HG02938 (cell line): ENCODE measurements at regions not wholly inside any gene's neighbourhood (a gene's known extent, or its start where the extent isn't known, plus 50 kb on each side); places are given as distances from the start of the nearest gene placed in this dataset.
A peak's percentile ranks its signal among the peaks of the same experiment; 100 is the strongest.

Experiments used
- ATAC-seq: cut with Tn5 transposase; IDR thresholded peaks from one replicate; pipeline ENCODE4 v1.9.1; 2021; ENCODE audit warnings: mild to moderate bottlenecking, moderate library complexity; ENCODE audit not compliant: unreplicated experiment

DNA sequence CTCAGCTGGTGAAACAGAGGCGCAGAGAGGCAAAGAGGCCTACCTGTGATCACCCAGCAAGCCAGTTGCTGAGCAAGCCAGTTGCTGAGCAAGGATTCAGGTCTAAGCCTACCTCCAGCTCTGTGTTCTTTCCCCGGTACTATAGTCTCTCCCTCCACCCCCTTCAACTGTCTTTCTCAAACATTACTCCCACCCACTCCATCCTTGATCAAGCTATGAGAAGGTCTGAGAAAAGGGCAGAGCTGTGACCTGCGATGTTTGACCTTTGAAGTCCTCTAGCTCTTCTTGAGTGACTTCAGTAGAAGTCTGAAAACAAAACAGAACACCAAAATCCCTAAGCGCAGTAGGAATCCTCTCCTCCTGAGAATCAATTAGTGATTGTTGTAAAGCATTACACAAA, 665.2 kb upstream of the ID2 start:
- no peak for ATAC-seq

DNA sequence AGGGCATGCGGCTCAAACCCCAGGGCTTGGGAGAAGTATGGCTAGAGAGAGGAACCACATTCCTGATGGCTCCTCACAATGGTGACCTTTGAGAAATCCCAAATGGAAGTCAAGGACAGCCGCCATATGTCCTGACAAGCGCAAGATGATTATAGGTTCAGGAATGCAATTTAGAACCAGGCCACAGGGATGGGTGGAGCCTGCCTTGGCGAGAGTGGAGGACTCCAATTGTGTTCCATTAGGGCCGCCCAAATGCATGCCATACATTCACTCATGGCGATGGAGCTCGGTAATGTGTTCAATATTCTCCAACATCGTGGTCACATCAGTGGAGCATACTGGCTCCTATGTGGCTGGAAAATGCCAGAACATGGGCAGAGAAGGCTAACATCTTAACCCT, 662.9 kb upstream of the ID2 start:
- no peak for ATAC-seq

DNA sequence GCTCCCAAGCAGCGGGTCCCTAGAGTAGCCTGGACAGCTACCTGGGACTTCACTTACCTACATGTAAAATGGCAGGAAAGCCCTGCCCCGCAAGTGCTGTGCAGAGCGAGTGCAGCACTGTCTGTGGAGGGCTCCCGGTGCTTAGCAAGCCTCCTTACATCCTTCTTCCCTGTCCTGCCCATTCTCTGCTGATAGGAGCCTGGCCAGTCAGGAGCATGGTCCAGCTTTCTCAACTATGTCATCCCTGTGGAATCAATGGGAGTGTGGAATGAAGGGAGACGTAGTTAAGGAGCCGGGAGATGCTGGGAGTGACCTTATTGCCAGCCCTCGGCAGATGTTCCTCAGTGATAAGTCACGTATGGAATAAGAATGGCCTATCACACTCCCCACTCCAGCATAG, 661.9 kb upstream of the ID2 start:
- no peak for ATAC-seq

DNA sequence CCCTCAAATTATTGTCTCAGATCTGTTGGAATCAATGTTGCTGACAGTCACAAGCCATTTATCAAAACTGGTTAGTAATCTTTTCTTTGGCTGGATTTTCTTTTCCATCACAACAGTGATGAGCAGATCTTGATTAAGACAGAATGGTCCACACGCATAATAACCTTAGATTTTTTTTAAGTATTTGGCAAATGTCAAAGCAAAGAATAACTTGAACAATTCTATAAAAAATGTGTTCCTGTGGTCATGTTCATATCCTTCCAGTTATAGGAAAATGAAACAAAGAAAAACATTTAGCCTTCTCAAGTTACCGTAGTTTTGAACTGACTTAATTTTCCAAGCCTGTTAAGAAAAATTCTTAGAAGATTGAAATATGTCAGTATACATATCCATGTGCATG, 659.9 kb upstream of the ID2 start:
- ATAC-seq, result no peak

DNA sequence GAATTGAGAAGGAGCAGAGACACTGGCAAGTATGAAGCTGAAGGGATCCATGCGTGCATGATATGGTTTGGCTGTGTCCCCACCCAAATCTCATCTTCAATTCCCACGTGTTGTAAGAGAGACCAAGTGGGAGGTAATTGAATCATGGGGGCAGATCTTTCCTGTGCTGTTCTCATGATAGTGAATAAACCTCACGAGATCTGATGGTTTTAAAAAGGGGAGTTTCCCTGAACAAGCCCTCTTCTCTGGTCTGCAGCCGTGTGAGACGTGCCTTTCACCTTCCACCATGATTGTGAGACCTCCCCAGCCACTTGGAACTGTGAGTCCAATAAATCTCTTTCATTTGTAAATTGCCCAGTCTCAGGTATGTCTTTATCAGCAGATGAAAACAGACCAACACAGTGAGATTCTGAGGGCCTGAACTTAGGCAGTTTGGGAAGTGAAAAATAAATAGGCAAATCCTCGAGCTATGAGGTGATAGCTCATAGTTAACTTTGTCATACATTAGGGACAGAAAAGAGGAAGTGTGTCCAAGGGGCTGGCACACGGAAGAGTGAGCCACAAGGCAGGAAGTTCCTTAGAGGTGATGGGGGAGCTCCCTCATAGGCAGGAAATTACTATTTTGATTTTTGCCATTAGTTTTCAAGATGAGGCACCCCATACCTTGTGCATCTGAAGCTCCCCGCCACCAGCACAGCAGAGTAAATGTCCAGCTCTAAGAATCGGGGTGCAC, 658.8 kb upstream of the ID2 start:
- peak; percentile 77 for ATAC-seq

DNA sequence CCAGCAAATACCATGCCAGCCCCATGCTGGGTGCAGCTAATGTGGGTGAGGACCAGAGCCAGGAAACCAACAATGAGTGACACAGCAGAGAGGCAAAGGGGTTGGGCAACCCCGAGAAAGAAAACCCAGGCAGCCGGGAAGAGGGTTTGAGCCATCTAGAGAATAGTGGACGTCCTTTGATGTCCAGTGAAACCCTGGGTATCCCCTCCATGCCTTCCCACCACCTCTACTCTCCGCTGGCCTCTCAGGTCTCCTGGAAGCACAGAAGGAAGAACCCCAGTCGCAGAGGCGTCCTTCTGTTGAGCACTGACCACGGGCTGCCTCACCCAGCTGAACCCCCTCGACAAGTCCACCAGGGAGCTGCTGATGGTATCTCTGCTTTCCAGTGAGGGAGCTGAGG, 657.4 kb upstream of the ID2 start:
- no peak for ATAC-seq

DNA sequence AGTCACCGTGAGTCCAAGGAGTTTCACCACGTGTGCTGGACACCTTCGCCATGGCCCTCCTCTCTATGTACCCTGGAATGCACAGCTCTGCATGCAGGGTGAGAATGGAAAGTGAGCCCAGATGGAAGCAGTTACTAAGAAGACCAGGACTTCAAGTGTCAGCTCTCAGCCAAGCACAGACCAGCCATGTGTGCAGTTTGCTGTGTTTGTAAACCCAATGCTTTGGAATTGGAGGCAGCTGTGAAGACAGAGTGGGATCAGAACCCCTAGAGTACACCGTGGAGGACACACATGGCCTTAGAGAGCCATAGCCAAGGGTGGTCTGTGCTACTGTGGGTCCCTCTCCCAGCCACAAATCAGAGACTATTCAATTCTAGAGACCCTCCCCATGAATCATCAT, 655.5 kb upstream of the ID2 start:
- no peak for ATAC-seq

DNA sequence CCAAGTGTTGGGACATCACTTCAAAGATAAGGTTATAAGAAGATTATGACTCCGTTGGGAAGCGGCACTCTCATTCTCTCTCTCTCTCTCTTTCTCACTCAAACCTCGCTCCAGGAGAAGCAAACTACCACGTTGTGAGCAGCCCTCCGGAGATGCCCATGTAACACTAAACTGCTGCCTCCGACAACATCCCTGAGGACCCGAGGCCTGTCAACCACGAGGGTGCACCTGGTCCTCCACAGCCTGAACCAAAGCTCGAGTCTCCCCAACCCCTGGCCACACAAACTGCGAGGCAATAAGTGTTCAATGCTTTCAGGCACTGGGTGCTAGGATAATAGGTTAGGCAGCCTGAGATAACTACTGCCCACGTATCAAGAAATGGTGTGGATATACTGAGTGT, 654.5 kb upstream of the ID2 start:
- ATAC-seq, result no peak

DNA sequence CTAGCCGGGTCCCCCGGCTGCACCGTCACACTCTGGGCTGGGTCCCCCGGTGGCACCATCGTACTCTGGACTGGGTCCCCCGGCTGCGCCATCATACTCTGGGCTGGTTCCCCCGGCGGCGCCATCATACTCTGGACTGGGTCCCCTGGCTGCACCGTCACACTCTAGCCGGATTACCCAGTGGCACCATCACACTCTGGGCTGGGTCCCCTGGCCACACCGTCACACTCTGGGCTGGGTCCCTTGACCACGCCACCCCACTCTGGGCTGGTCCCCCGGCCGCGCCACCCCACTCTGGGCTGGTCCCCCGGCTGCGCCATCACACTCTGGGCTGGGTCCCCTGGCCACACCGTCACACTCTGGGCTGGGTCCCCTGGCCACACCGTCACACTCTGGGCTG, 653.8 kb upstream of the ID2 start:
- no peak for ATAC-seq

DNA sequence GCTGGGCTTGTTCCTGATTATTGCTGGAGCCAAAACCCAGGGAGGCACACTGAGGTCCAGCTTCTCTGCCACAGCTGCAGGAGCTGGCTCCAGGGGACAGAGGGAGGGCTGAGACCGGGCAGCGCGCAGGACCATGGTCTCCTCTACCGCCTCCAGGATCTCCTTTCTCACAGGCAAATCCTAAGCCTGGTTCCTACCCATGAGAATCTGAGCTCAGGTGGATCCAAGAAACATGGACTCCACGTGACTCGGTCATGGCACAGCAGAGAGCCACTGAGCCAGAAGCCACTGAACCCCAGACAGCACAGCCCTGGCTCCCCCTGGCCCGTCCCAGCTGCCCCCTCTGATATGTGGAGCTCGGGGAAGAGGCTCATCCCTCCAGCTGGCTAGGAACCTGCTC, 653.4 kb upstream of the ID2 start:
- no peak for ATAC-seq

DNA sequence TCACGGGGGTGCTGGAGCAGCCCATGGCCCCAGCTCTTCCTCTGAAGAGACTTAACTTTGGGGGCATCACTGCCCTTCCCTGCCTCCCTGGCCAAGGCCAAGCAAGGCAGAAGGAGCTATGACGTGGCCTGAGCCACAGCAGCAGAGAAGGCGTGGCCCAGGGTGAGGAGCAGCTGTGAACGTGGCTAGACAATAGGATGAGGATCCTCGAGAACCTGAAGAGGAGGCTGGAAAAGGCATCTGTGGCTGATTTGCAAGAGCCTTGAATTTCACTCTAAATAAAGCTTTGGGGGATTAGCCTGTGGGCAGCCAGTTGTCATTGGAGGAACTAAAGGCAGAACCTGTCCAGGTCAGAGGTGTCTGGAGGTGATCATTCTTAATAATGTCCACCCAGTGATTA, 652.9 kb upstream of the ID2 start:
- ATAC-seq, result no peak

DNA sequence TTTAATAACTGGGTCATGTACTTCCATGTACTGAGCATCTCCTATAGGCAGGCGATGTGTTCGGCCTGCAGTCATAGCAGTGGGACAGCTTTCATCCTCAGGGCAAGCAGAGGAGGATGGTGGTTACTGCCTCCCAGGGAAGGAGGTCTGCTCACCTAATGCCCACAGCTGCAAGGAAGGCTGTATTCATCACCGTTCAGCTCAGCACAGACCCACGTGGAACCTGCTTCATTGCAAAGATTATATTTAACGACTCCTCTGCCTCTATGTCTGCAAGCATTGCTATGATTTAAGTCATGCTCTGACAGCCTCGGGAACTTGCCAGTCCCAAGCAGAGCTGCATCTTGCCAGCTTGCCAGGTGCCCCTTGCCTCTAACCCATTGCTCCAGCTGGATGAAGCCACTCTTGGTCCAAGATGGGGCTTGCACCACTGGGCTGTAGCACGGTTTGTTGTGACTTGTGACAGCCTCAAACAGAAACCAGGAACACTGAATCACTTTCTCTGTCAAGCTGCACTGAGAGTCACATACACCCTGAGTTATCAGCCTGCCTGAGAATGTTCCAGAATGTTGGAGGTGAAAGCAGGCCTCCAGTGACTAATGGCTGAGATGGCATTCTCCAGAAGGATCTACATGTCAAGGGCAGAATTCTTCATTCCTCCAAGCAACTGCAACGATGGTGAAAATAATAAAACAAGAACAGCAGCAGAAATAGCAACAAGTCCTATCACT, 651.1 kb upstream of the ID2 start:
- ATAC-seq, result no peak

DNA sequence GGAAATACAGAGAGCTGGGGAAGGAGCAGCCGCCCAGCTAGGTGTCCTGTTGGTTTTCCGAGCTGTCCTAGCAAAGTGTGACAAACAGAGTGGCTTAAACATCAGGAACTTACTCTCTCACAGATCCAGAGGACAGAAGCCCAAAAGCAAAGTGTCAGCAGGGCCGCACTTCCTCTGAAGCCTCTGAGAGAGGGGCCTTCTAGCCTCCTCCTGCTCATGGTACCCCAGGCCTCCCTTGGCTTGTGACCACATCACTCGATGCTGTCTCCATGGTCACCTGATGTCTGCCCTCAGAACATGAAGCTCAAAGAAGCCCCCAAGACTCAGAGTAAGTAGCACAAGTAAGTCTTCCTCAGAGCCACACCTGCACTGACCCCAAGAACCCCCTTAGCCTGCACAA, 650.5 kb upstream of the ID2 start:
- no peak for ATAC-seq

DNA sequence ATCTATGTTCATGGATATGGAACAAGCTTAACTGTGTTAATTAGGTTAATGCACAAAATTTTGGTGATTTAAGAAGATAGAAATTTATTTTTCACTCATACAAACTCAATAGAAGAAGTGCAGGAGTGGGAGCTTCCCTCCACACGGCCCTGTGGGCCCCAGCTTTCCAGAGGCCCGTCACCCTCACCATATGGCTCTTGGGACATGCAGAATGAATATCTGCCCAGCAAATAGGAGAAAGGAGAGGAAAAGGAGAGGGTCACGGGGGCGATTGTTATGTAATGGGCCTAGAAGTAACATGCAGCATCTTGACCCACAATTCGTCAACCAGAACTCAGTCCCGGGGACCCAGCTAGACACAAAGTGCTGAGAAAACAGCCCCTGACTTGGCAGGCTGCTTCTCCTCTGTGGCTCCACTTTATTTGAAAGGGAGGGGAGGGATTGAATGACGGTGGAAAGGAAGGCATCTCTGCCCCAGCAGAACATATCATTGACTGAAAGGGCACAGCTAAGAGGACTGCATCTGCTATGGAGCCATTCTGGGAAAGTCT, 648.2 kb upstream of the ID2 start:
- ATAC-seq, result no peak

DNA sequence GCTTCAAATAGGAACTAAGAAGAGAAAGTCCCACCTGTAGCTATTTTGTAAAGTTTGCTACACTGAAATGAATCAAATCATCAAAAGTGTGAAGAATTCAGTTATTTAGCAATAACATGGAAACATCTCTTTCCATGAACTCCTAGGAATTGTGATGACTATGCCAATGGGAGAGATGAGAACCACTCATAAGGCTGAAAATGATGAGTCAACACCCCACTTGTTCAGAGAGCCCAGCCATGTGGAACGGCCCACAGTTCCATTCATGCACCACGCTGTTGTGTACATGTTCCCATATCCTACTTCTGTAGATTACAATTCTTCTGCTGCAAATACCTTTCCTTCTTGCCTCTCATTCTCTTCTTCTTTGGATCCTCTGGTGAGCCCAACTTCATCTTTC, 645.5 kb upstream of the ID2 start:
- ATAC-seq, result no peak

DNA sequence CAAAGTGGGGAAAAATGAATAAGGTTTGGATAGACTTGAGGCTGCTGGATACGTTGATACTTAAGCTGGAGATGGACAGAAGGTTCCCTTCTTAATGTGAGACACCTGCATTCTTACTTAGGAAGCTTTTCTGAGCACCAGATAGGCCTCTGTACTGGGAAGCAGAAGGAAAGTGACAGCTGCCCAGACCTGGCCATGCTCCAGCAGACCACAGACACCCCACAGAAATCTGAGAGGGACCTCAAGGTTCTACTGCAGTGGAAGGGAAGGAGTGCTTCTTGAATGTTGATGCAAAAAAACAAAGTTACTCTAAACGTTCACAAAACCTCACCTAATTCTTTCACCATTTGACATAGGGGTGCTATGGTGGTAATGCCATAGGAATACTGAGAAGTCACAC, 642.1 kb upstream of the ID2 start:
- no peak for ATAC-seq

DNA sequence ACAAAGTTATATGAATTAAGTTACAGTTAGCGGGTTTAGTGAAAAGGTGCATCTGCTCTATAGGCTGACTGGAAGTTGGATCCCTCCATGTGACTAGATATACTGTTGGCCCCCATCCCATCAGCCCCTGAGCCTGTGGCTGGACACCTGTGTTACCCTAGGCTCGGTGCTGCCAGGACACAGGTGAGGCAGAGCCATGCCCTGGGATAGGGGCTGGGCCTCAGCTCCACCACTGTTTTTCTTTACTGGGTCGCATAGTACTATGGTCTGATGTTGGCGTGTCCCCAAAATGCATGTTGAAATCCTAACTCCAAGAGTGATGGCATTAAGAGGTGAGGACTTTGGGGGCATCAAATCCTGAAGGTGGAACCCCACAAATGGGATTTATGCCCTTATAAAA, 638.6 kb upstream of the ID2 start:
- ATAC-seq, result no peak

DNA sequence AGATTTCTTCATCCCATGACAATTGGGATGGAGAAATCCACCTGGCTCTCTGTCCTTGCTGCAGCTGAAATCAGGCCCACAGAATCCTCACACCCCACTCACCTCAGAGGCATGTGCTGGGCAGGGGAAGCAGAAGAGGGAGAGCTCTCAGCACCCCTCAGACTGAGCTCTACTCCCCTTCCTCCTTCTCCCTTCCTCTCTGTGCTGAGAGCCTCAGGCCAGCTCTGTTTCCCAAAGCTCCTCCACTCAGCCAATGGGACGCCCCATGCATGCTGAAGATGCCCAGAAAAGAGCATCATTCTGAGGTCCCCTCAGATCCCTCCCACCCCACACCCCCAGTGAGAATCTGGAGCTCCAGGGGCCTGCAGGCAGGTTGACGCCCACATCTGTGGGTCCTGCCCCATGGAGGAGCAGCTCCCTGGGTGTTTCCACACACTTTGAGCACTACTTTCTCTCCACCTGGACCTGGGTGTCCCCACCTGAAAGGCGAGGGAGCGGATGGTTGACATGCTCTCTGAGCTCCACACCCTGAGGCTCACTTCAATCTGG, 637.7 kb upstream of the ID2 start:
- ATAC-seq, result no peak

DNA sequence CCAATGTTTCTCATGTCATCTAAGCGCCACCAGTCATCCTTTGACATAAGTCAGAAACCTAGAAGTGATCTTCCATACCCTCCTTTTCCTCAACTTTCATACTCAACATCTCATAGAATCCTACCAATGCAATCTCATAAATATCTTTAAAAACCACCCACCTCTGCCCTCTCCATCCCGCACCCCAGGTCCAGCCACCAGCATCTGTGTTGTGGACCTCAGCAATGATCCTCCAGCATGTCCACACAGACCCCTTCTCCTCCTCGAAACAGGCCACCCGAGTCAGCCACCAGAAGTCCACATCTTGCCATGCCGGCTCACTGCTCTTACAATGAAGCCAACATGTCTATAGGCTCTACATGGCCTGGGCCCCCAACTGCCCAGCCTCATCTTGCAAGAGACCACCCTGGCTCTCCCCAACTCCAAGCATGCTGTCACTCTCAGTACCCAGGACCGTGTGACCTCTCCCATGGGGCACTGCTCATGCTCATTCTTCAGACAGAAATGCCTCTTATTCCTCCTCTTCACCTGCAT, 636.7 kb upstream of the ID2 start:
- ATAC-seq, result no peak

DNA sequence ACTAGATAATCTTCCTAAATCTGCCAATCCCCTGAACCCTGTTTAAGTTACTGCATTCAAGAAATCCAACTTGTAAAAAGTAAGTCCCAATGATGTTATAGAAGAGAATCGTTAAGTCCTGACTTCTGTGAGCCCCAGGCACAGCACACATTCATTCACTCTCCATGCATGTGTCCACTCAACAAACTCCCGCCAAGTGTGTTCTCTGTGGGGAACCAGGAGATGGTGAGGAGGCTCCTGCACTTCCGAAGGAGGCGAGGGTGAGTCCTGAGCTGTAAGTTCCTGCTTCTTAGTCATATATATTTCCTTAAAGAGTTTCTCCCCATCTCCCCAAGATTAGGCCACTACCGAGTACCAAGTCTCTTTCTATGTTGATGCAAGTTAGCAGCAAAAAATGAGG, 635.0 kb upstream of the ID2 start:
- no peak for ATAC-seq

DNA sequence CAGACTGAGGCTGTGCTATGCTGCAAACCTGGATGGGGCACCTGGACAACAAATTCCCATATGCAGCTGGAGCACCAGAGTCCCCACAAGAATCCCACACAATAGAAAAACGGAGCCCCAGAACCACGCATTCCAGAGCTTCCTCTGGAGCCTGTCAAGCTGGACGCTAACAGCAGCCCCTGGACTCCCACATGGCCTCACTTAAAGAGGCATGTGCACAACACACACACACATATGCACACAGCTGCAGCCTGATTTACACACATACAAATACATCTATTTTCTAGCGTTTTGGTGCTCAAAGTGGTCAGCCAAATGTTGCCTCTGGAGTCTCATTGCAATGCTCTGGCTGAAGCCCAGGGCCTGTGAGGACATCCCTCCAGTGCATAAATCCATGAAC, 632.7 kb upstream of the ID2 start:
- ATAC-seq, result no peak
